GM19240 (cell line): ENCODE measurements at regions not wholly inside any gene's neighbourhood (a gene's known extent, or its start where the extent isn't known, plus 50 kb on each side); places are given as distances from the start of the nearest gene placed in this dataset.

Experiments used
- DNase-seq: peaks from one replicate; pipeline ENCODE4 v3.0.0; 2011; ENCODE audit warnings: low spot score; ENCODE audit not compliant: insufficient read length

- no peak for DNase-seq
Measured at GRCh38 chr6:140987364-140988155, 1145.2 kb upstream of the GJE1 start.

GRCh38 chr6:140985679-140986275, 1146.9 kb upstream of the GJE1 start:
- no peak for DNase-seq

- no peak for DNase-seq
Measured at GRCh38 chr6:140980265-140980887, 1152.3 kb upstream of the GJE1 start.

- no peak for DNase-seq
Measured at GRCh38 chr6:140979642-140980091, 1153.1 kb upstream of the GJE1 start.

GRCh38 chr6:140977403-140977802, 1155.3 kb upstream of the GJE1 start:
- DNase-seq = no peak

GRCh38 chr6:140976806-140977205, 1155.9 kb upstream of the GJE1 start:
- DNase-seq = no peak

GRCh38 chr6:140970485-140970884, 1162.2 kb upstream of the GJE1 start:
- no peak for DNase-seq

- DNase-seq = no peak
Measured at GRCh38 chr6:140968062-140968461, 1164.7 kb upstream of the GJE1 start.

- DNase-seq = no peak
Measured at GRCh38 chr6:140966676-140967075, 1166.0 kb upstream of the GJE1 start.

GRCh38 chr6:140960566-140960965, 1172.2 kb upstream of the GJE1 start:
- no peak for DNase-seq

- no peak for DNase-seq
Measured at GRCh38 chr6:140957386-140957785, 1175.3 kb upstream of the GJE1 start.

- no peak for DNase-seq
Measured at GRCh38 chr6:140956571-140957369, 1176.0 kb upstream of the GJE1 start.

- DNase-seq = no peak
Measured at GRCh38 chr6:140940251-140940925, 1192.3 kb upstream of the GJE1 start.

- no peak for DNase-seq
Measured at GRCh38 chr6:140932909-140933308, 1199.8 kb upstream of the GJE1 start.

GRCh38 chr6:140931581-140931980, 1201.1 kb upstream of the GJE1 start:
- no peak for DNase-seq

GRCh38 chr6:140929121-140929520, 1203.6 kb upstream of the GJE1 start:
- DNase-seq = no peak

- DNase-seq = no peak
Measured at GRCh38 chr6:140923048-140923447, 1209.7 kb upstream of the GJE1 start.

- no peak for DNase-seq
Measured at GRCh38 chr6:140921366-140922226, 1211.1 kb upstream of the GJE1 start.

GRCh38 chr6:140917911-140918310, 1214.8 kb upstream of the GJE1 start:
- DNase-seq = no peak

- DNase-seq = no peak
Measured at GRCh38 chr6:140915551-140915950, 1217.2 kb upstream of the GJE1 start.
